Stimulated activated CD4-positive, alpha-beta T cell treated with anti-CD3 and anti-CD28 coated beads, Interleukin-12 subunit alpha, Interleukin-12 subunit beta, amount 100 ng/mL, for 4 hours (primary cell): ENCODE measurements at regions not wholly inside any gene's neighbourhood (a gene's known extent, or its start where the extent isn't known, plus 50 kb on each side); places are given as distances from the start of the nearest gene placed in this dataset.
"Not testable (repeated sequence)": the region's sequence is repeated elsewhere in the genome, so short reads cannot be mapped to it uniquely, and the experiment has no call there.

Experiments used
- DNase-seq: peaks from one replicate; pipeline ENCODE4 v3.0.0-alpha.2; 2020

- no peak for DNase-seq
Measured at GRCh38 chr3:194189243-194189791, 53.4 kb downstream of the HES1 start.

- DNase-seq = not testable (repeated sequence)
Measured at GRCh38 chr3:194191850-194192249, 55.9 kb downstream of the HES1 start.

- no peak for DNase-seq
Measured at GRCh38 chr3:194194051-194194756, 58.3 kb downstream of the HES1 start.

GRCh38 chr3:194194757-194195085 is 58.8 kb downstream of the HES1 start:
- DNase-seq = no peak

GRCh38 chr3:194195611-194196010 is 59.7 kb downstream of the HES1 start:
- no peak for DNase-seq

GRCh38 chr3:194196876-194197275 is 60.9 kb downstream of the HES1 start:
- no peak for DNase-seq

GRCh38 chr3:194197396-194197960 is 61.5 kb downstream of the HES1 start:
- DNase-seq = no peak

GRCh38 chr3:194197981-194198695 is 62.2 kb downstream of the HES1 start:
- no peak for DNase-seq

- DNase-seq = no peak
Measured at GRCh38 chr3:194198938-194199337, 63.0 kb downstream of the HES1 start.

- DNase-seq = no peak
Measured at GRCh38 chr3:194200422-194201081, 64.6 kb downstream of the HES1 start.

- no peak for DNase-seq
Measured at GRCh38 chr3:194201953-194202666, 66.2 kb downstream of the HES1 start.

GRCh38 chr3:194203482-194204041 is 67.6 kb downstream of the HES1 start:
- DNase-seq = peak; percentile 12

GRCh38 chr3:194204042-194204987 is 68.4 kb downstream of the HES1 start:
- DNase-seq = peak; percentile 25

GRCh38 chr3:194205675-194206133 is 69.8 kb downstream of the HES1 start:
- DNase-seq = no peak

GRCh38 chr3:194206320-194206719 is 70.4 kb downstream of the HES1 start:
- no peak for DNase-seq

GRCh38 chr3:194208709-194209108 is 72.8 kb downstream of the HES1 start:
- no peak for DNase-seq

GRCh38 chr3:194212161-194212844 is 76.4 kb downstream of the HES1 start:
- no peak for DNase-seq

- no peak for DNase-seq
Measured at GRCh38 chr3:194212845-194213331, 76.9 kb downstream of the HES1 start.

- no peak for DNase-seq
Measured at GRCh38 chr3:194215392-194215791, 79.4 kb downstream of the HES1 start.
